Activated naive CD8-positive, alpha-beta T cell treated with anti-CD3 and anti-CD28 coated beads, Interleukin-2, amount 50 U/mL, for 24 hours (primary cell): ENCODE measurements at regions not wholly inside any gene's neighbourhood (a gene's known extent, or its start where the extent isn't known, plus 50 kb on each side); places are given as distances from the start of the nearest gene placed in this dataset.

ENCODE experiments used
- ATAC-seq: fragments of 150-1000 bp; cut with Tn5 transposase; one replicate; pipeline ENCODE4 v1.10.0; 2021
- DNase-seq: peaks from one replicate; pipeline ENCODE4 v3.0.0; 2021
- H3K27ac Mint-ChIP-seq: one replicate; pipeline ENCODE4 v1.8.0; 2021; ENCODE audit warnings: mild to moderate bottlenecking, mixed read lengths
- H3K27me3 Mint-ChIP-seq: one replicate; pipeline ENCODE4 v1.8.0; 2021; ENCODE audit warnings: mixed read lengths
- H3K36me3 Mint-ChIP-seq: one replicate; pipeline ENCODE4 v1.8.0; 2021; ENCODE audit warnings: low read depth, mixed read lengths
- H3K4me1 Mint-ChIP-seq: one replicate; pipeline ENCODE4 v1.8.0; 2021; ENCODE audit warnings: mixed read lengths
- H3K4me3 Mint-ChIP-seq: one replicate; pipeline ENCODE4 v1.8.0; 2021; ENCODE audit warnings: mild to moderate bottlenecking, moderate library complexity, mixed read lengths
- H3K9me3 Mint-ChIP-seq: one replicate; pipeline ENCODE4 v1.8.0; 2021; ENCODE audit warnings: mixed read lengths

DNA sequence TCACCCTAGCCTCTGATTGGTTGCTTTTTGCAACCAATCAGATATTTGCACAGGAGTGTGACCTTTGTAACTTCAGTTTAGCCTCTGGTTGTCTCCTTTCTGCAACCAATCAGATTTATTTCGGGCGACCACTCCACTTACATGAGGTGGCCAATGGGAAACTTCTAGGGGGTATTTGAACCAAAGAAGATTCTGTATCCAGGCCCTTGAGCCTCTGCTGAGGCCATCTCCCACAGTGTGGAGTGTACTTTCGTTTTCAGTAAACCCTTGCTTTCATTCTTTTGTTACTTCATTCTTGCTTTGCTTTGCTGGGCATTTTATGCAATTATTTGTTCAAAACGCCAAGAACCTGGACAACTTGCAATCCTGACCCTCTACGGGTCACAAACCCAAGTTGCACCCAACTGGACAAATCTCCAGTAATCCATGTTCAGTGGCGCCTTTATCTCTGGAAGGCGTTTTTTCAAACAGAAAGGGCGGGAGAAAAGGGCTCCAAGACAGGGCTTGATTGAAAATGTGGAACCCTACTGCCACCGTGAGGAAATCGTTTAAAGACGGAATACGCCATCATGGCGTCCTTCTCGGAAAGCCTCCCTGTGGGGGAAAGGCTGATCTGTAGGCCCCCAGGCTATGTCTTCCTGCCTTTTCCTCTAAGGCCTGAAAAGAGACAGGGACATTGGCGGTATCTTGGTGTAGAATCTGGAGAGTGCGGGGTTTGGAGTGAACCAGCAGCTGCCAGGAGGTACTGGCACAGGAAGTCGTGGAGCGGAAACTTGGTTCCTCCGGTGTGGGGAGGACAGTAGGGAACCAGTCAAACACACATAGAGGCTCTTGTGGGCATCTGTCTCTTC is 184.6 kb downstream of the OR13H1 start:
- Mint-ChIP-seq H3K9me3 (peaks cover 8% of the 10 kb centered on the region), H3K36me3 (peaks cover 5% of the 10 kb centered on the region), H3K27ac (no peak overlapping the region), H3K4me3 (no peak overlapping the region), H3K27me3 (no peaks in the 10 kb centered on the region), H3K4me1 (no peaks in the 10 kb centered on the region)
- no peak for DNase-seq
- no peak for ATAC-seq

DNA sequence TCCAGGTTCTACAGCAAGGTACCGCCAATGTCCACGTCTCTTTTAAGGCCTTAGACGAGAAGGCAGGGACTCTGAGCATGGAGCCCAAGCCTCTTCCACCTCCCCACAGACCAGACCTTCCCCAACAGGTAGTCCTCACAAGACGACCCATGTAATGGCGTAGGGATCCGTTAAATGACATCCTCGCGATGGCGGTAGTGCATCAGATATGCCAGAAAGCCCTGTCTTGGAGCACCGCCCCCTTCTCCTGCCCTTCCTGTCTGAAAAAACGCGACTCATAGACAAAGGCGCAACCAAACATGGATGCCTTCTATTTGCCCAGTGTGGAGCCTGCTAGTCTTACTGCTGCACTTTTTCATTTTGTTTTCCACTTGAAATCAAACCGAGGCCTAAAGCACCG is 185.4 kb downstream of the OR13H1 start:
- no peak for DNase-seq
- no peak for ATAC-seq
- H3K27me3 Mint-ChIP-seq: no peaks in the 10 kb centered on the region
- H3K4me3 Mint-ChIP-seq: no peak overlapping the region
- H3K27ac Mint-ChIP-seq: no peak overlapping the region
- peaks cover 6% of the 10 kb centered on the region for H3K36me3 Mint-ChIP-seq
- H3K4me1 Mint-ChIP-seq: no peaks in the 10 kb centered on the region
- H3K9me3 Mint-ChIP-seq: peaks cover 8% of the 10 kb centered on the region

DNA sequence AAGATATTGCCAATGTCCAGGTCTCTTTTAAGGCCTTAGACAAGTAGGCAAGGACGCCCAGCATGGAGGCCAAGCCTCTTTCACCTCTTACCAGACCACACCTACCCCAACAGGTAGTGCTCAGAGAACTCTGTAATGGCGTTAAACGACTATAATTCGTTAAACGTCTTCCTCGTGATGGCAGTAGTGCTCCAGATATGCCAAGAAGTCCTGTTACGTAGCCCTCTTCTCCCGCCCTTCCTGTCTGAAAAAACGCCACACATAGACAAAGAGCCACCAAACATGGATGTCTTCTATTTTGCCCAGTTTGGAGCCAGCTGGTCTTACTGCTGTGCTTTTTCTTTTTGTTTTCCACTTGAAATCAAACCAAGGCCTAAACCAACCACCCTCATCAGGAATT is 190.7 kb downstream of the OR13H1 start:
- no peaks in the 10 kb centered on the region for H3K4me1 Mint-ChIP-seq
- no peak overlapping the region for H3K27ac Mint-ChIP-seq
- H3K4me3 Mint-ChIP-seq: no peak overlapping the region
- peaks cover 6% of the 10 kb centered on the region for H3K36me3 Mint-ChIP-seq
- DNase-seq: no peak
- H3K9me3 Mint-ChIP-seq: no peaks in the 10 kb centered on the region
- no peaks in the 10 kb centered on the region for H3K27me3 Mint-ChIP-seq
- ATAC-seq: no peak

DNA sequence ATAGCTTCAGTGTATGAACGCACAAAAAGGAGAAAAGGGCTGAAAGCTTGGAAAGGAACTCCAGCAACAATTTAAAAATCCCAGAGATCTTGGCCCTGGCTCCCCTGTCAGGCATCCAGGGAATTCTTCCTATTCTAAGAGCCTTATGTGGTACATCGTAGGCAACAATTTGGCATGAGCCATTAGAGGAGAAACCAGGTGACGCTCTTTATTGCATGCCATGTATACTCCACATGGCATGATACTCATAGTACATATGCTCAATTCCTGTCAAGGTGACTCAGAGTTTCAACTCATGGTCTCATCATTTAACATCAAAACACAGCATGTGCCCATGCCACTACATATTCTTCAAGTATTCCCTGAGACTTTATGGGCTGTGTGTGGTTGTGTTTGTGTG is 191.3 kb downstream of the OR13H1 start:
- Mint-ChIP-seq H3K4me1 (no peaks in the 10 kb centered on the region), H3K9me3 (peaks cover 4% of the 10 kb centered on the region), H3K27ac (no peak overlapping the region), H3K4me3 (no peak overlapping the region), H3K36me3 (peaks cover 7% of the 10 kb centered on the region), H3K27me3 (no peaks in the 10 kb centered on the region)
- no peak for ATAC-seq
- no peak for DNase-seq

DNA sequence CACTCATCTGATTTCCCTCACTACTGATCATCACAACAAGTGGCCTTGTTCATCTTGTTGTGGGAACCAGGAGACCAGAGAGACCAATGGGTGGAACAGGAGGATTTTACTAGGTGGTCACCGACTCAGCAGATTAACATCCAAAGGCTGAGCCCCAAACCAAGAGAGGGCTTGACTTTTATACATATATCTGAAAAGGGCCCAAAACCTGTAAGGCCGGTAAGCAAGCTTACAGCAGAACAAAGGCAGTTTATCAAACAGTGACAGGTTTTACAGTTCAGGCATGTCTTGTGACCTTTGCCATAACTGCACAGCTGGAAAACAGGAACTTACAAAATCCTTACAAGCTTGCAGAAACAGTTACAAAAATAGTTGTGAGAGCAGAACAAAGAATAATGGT is 195.9 kb downstream of the OR13H1 start:
- Mint-ChIP-seq H3K27me3 (no peaks in the 10 kb centered on the region), H3K4me3 (no peak overlapping the region), H3K36me3 (peaks cover 8% of the 10 kb centered on the region), H3K27ac (no peak overlapping the region), H3K9me3 (peaks cover 8% of the 10 kb centered on the region), H3K4me1 (no peaks in the 10 kb centered on the region)
- ATAC-seq (no peak), DNase-seq (no peak)

DNA sequence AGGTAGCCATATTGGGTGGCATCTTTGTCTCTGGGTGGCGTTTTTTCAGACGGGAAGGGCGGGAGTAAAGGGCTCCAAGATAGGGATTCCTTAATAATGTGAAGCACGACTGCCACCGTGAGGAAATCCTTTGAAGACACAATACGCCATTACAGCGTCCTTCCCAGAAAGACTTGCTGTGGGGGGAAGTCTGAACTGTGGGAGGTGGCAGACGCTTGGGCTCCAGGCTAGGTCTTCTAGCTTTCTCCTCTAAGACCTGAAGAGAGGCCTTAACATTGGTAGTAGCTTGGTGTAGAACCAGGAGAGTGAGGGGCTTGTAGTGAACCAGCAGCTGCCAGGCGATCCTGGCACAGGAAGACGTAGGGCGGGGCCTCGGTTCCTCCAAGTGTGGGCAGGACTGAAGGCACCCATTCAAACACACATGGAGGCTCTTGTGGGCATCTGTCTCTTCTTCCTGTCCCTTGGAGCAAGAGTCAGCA is 197.3 kb downstream of the OR13H1 start:
- DNase-seq (no peak), ATAC-seq (no peak)
- H3K4me3 Mint-ChIP-seq: no peak overlapping the region
- no peaks in the 10 kb centered on the region for H3K27me3 Mint-ChIP-seq
- no peak overlapping the region for H3K27ac Mint-ChIP-seq
- H3K36me3 Mint-ChIP-seq: peaks cover 4% of the 10 kb centered on the region
- H3K9me3 Mint-ChIP-seq: peaks cover 8% of the 10 kb centered on the region
- H3K4me1 Mint-ChIP-seq: no peaks in the 10 kb centered on the region

DNA sequence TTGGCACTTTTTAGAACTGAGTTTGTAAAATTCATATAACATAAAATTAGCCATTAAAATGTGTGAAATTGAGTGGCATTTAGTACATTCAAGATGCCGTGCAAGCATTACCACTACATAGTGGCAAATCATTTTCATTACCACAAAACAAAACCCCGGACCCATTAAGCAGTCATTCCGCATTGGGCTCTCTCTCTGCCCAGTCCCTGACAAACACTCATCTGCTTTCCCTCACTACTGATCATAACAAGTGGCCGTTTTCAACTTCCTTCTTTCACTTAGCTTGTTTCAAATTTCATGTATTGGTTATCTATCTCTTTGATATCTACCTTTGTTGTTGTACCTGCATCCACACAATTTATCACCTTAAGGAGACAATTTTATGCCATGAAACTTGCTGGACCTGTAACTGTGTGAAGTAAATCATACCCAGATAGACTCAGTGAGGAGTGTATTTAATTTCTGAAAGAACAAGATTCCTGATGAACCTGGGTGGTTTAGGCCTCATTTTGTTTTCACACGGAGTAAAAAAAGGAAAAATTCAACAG is 202.1 kb downstream of the OR13H1 start:
- Mint-ChIP-seq H3K27ac (no peak overlapping the region), H3K36me3 (peaks cover 5% of the 10 kb centered on the region), H3K4me3 (no peak overlapping the region), H3K27me3 (no peaks in the 10 kb centered on the region), H3K4me1 (no peaks in the 10 kb centered on the region), H3K9me3 (no peaks in the 10 kb centered on the region)
- ATAC-seq: no peak
- DNase-seq: no peak

DNA sequence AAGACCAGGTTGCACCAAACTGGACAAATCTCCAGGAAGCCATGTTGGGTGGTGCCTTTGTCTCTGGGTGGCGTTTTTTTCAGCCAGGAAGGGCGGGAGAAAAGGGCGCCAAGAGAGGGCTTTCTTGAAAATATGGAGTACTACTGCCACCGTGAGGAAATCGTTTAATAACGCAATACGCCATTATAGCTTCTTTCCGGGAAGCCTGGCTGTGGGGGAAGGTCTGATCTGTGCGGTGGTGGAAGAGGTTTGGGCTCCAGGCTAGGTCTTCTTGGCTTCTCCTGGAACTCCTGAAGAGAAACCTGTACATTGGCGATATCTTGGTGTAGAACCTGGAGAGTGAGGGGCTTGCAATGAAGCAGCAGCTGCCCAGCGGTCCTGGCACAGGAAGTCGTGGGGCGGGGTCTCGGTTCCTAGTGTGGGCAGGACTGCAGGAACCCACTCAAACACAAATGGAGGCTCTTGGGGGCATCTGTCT is 202.7 kb downstream of the OR13H1 start:
- H3K27ac Mint-ChIP-seq: no peak overlapping the region
- H3K9me3 Mint-ChIP-seq: no peaks in the 10 kb centered on the region
- H3K36me3 Mint-ChIP-seq: peaks cover 5% of the 10 kb centered on the region
- H3K27me3 Mint-ChIP-seq: no peaks in the 10 kb centered on the region
- DNase-seq: no peak
- no peak for ATAC-seq
- H3K4me3 Mint-ChIP-seq: no peak overlapping the region
- H3K4me1 Mint-ChIP-seq: no peaks in the 10 kb centered on the region

DNA sequence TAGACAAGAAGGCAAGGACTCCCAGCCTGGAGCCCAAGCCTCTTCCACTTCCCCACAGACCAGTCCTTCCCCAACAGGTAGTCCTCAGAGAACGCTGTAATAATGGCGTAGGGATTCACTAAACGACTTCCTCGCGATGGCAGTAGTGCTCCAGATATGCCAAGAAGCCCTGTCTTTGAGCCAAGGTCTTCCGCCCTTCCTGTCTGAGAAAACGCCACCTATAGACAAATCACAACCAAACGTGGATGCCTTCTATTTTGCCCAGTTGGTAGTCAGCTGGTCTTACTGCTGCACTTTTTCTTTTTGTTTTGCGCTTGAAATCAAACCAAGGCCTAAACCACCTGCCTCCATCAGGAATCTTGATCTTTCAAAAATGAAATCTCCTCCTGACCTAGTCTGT is 203.3 kb downstream of the OR13H1 start:
- Mint-ChIP-seq H3K4me3 (no peak overlapping the region), H3K9me3 (no peaks in the 10 kb centered on the region), H3K4me1 (no peaks in the 10 kb centered on the region), H3K36me3 (peaks cover 5% of the 10 kb centered on the region), H3K27me3 (no peaks in the 10 kb centered on the region), H3K27ac (no peak overlapping the region)
- no peak for ATAC-seq
- DNase-seq: no peak

DNA sequence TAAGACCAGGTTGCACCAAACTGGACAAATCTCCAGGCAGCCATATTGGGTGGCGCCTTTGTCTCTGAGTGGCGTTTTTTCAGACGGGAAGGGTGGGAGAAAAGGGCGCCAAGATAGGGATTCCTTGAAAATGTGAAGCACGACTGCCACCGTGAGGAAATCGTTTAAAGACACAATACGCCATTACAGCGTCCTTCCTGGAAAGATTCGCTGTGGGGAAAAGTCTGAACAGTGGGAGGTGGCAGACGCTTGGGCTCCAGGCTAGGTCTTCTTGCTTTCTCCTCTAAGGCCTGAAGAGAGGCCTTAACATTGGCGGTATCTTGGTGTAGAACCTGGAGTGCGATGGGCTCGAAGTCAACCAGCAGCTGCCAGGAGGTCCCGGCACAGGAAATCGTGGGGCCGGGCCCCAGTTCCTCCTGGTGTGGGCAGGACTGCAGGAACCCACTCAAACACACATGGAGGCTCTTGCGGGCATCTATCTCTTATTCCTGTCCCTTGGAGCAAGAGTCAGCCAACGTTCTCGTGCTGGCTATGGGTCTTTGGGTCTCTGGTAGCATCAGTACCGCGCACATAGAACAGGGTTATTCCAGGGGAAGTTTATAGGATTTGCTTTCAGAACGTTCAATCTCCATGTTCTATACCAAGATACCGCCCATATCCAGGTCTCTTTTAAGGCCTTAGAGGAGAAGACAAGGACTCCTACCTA is 208.8 kb downstream of the OR13H1 start:
- no peak overlapping the region for H3K4me3 Mint-ChIP-seq
- ATAC-seq: no peak
- no peak overlapping the region for H3K27ac Mint-ChIP-seq

DNA sequence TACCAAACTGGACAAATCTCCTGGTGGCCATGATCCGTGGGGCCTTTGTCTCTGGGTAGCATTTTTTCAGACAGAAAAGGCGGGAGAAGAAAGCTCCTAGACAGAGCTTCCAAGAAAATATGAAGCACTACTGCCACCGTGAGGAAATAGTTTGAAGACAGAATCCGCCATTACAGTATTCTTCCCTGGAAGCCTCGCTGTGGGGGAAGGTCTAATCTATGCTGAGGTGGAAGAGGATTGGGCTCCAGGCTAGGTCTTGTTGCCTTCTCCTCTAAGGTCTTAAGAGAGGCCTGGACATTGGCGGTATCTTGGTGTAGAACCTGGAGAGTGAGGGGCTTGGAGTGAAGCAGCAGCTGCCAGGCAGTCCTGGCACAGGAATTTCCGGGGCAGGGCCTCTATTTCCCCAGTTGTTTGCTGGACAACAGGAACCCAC is 218.9 kb downstream of the OR13H1 start:
- Mint-ChIP-seq H3K27ac (no peak overlapping the region), H3K9me3 (no peaks in the 10 kb centered on the region), H3K27me3 (no peaks in the 10 kb centered on the region), H3K36me3 (peaks cover 7% of the 10 kb centered on the region), H3K4me1 (no peaks in the 10 kb centered on the region), H3K4me3 (no peak overlapping the region)
- no peak for DNase-seq
- no peak for ATAC-seq

More for the DNA sequence above, 208.8 kb downstream of the OR13H1 start:
- Mint-ChIP-seq H3K27me3 (no peaks in the 10 kb centered on the region), H3K36me3 (peaks cover 7% of the 10 kb centered on the region), H3K4me1 (no peaks in the 10 kb centered on the region), H3K9me3 (no peaks in the 10 kb centered on the region)
- DNase-seq: no peak

DNA sequence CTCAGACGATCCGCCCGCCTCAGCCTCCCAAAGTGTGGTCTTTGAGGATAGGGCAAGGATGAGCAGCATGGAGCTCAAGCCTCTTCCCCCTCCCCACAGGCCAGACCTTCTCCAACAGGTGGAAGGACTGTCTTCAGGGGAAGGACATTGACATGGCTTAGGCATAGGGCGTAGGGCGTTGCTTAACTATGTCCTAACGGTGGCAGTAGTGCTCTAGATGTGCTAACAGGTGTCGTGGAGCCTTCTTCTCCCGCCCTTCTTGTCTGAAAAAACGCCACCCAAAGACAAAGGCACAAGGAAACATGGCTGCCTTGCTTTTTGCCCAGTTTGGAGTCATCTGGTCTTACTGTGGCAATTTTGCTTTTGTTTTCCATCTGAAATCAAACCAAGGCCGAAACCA is 219.8 kb downstream of the OR13H1 start:
- Mint-ChIP-seq H3K27ac (no peak overlapping the region), H3K9me3 (no peaks in the 10 kb centered on the region), H3K4me1 (no peaks in the 10 kb centered on the region), H3K36me3 (peaks cover 11% of the 10 kb centered on the region), H3K4me3 (no peak overlapping the region), H3K27me3 (no peaks in the 10 kb centered on the region)
- DNase-seq (no peak), ATAC-seq (no peak)

DNA sequence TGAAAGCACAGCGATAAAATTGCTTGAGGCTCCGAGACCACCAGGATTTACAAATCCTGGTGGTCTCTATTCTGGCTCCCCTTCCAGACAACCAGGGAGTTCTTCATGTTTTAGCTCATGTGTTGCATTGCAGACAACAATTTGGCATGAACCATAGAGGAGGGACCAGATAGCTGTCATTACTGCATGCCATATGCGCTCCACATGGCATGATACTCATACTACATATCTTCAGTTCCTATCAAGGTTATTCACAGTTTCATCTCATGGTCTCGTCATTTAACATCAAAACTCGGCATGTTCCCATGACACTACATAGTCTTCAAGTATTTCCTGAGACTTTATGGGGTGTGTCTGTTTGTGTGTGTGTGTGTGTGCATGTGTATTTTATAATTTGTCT is 220.3 kb downstream of the OR13H1 start:
- DNase-seq (no peak), ATAC-seq (no peak)
- H3K9me3 Mint-ChIP-seq: no peaks in the 10 kb centered on the region
- no peak overlapping the region for H3K27ac Mint-ChIP-seq
- H3K4me3 Mint-ChIP-seq: no peak overlapping the region
- peaks cover 11% of the 10 kb centered on the region for H3K36me3 Mint-ChIP-seq
- H3K27me3 Mint-ChIP-seq: no peaks in the 10 kb centered on the region
- H3K4me1 Mint-ChIP-seq: no peaks in the 10 kb centered on the region

DNA sequence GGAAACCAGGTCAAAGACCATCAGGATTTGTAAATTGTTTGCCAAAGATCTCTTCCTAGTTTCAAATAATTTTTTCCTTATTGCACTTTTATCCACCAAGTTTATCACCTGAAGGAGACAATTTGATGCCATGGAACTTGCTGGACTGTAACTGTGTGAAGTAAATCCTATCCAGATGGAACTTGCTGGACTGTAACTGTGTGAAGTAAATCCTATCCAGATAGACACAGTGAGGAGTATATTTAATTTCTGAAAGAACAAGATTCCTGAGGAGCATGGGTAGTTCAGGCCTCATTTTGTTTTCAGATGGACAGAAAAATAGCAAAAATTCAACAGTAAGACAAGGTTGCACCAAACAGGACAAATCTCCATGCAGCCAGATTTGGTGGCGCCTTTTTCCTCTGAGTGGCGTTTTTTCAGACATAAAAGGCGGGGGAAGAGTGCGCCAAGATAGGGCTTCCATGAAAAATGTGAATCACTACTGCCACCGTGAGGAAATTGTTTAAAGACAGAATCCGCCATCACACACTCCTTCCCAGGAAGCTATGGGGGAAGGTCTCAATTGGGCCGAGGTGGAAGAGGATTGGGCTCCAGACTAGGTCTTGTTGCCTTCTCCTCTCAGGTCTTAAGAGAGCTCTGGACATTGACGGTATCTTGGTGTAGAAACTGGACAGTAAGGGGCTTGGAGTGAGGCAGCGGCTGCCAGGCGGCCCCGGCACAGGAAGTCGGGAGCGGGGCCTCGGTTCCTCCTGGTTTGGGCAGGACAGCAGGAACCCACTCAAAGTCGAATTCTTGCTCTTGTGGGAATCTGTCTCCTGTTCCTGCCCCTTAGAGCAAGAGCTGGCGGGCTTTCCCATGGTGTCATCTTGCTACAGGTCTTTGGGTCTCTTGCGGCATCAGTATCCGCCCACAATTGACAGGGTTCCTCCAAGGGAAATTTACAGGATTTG is 234.7 kb downstream of the OR13H1 start:
- Mint-ChIP-seq H3K36me3 (no peaks in the 10 kb centered on the region), H3K27ac (no peak overlapping the region), H3K27me3 (no peaks in the 10 kb centered on the region), H3K9me3 (no peaks in the 10 kb centered on the region), H3K4me3 (no peak overlapping the region), H3K4me1 (no peaks in the 10 kb centered on the region)
- DNase-seq (no peak), ATAC-seq (no peak)
